ENCODE measurements at regions not wholly inside any gene's neighbourhood (a gene's known extent, or its start where the extent isn't known, plus 50 kb on each side); places are given as distances from the start of the nearest gene placed in this dataset.

- no peak for TF ChIP-seq JUN (IDR thresholded peaks at IDR 0.05; ENCODE audit: borderline replicate concordance, low read depth, low read length)
- TF ChIP-seq JUN (CRISPR knock-in tag; IDR thresholded peaks at IDR 0.05; ENCODE audit: borderline replicate concordance), result no peak
- TF ChIP-seq SIX5 (IDR thresholded peaks at IDR 0.05; ENCODE audit: borderline replicate concordance in 1 of 2, insufficient read depth in 1 of 2, low read depth in 1 of 2, low read length in 2 of 2), result no peak
- no peak for TF ChIP-seq SREBF2 (CRISPR knock-in tag; IDR thresholded peaks at IDR 0.05)
- no peak for TF ChIP-seq SETDB1 (IDR thresholded peaks at IDR 0.05; ENCODE audit: low read length)
- no peak for TF ChIP-seq IRF9 (tag; IDR thresholded peaks at IDR 0.05)
- no peak for TF ChIP-seq E2F4 (CRISPR knock-in tag; IDR thresholded peaks at IDR 0.05; ENCODE audit: low read depth)
Observed at GRCh38 chr6:140817176-140817575, 1315.5 kb upstream of the GJE1 start.

Measured in K562 (cell line).